HepG2 (cell line): ENCODE measurements at regions not wholly inside any gene's neighbourhood (a gene's known extent, or its start where the extent isn't known, plus 50 kb on each side); places are given as distances from the start of the nearest gene placed in this dataset.

Experiments
- CEBPB ChIP-seq: IDR thresholded peaks from 2 replicates; pipeline ENCODE4 v1.6.1; 2011; ENCODE audit warnings: low read depth, low read length, improper control_type of control experiment, borderline replicate concordance
- FOXJ3 ChIP-seq: sonication (generic); formaldehyde crosslinking; IDR thresholded peaks from 2 replicates; pipeline ENCODE4 v1.4.0; 2020; ENCODE audit warnings: missing genetic modification reagents, mild to moderate bottlenecking, borderline replicate concordance
- HNF4A ChIP-seq: sonication (generic); formaldehyde crosslinking; IDR thresholded peaks from 2 replicates; pipeline ENCODE4 v1.4.0; 2020; ENCODE audit warnings: missing genetic modification reagents
- NR3C1 ChIP-seq: sonication (generic); formaldehyde crosslinking; IDR thresholded peaks from 2 replicates; pipeline ENCODE4 v1.4.0; 2020; ENCODE audit warnings: missing genetic modification reagents
- PPARG ChIP-seq: conservative IDR thresholded peaks from 2 replicates; pipeline ENCODE4 v1.6.1; 2016; ENCODE audit warnings: missing biosample characterization, missing genetic modification reagents
- RAD21 ChIP-seq: fragments of 450-650 bp; formaldehyde crosslinking; IDR thresholded peaks from 2 replicates; pipeline ENCODE4 v1.5.0; 2020; ENCODE audit warnings: mild to moderate bottlenecking
- RBM22 ChIP-seq: fragments of 200-400 bp; formaldehyde crosslinking; optimal IDR thresholded peaks from 2 replicates; pipeline ENCODE3; 2017; ENCODE audit warnings: mild to moderate bottlenecking, low read length, moderate library complexity
- SIX4 ChIP-seq: sonication (generic); formaldehyde crosslinking; IDR thresholded peaks from 2 replicates; pipeline ENCODE4 v1.4.0; 2020; ENCODE audit warnings: missing genetic modification reagents
- SMAD3 ChIP-seq: sonication (generic); formaldehyde crosslinking; IDR thresholded peaks from 2 replicates; pipeline ENCODE4 v1.4.0; 2020; ENCODE audit warnings: missing genetic modification reagents
- SMC3 ChIP-seq: IDR thresholded peaks from 2 replicates; pipeline ENCODE4 v1.6.1; 2011; ENCODE audit warnings: low read length, improper control_type of control experiment
- TP53 ChIP-seq: sonication (generic); formaldehyde crosslinking; conservative IDR thresholded peaks from 2 replicates; pipeline ENCODE4 v1.4.0; 2020; ENCODE audit warnings: missing genetic modification reagents
- TRIM24 ChIP-seq: sonication (generic); formaldehyde crosslinking; IDR thresholded peaks from 2 replicates; pipeline ENCODE4 v1.8.0; 2022; ENCODE audit warnings: mild to moderate bottlenecking, missing genetic modification reagents
- ZFAT ChIP-seq: sonication (generic); formaldehyde crosslinking; conservative IDR thresholded peaks from 2 replicates; pipeline ENCODE4 v1.8.1; 2023; ENCODE audit warnings: missing genetic modification reagents, inconsistent platforms
- ZNF207 ChIP-seq: fragments of 450-650 bp; IDR thresholded peaks from 2 replicates; pipeline ENCODE4 v1.6.1; 2016; ENCODE audit warnings: antibody characterized with exemption, borderline replicate concordance
- ZNF407 ChIP-seq: sonication (generic); formaldehyde crosslinking; IDR thresholded peaks from one replicate; pipeline ENCODE4 v1.5.1; 2020; ENCODE audit warnings: mild to moderate bottlenecking, missing genetic modification reagents; ENCODE audit errors: not compliant biosample characterization
- TF ChIP-seq, protein P1 (sequence below): sonication (generic); formaldehyde crosslinking; IDR thresholded peaks from 2 replicates; pipeline ENCODE4 v1.8.0; 2022; ENCODE audit warnings: mild to moderate bottlenecking, missing genetic modification reagents
- TF ChIP-seq, protein P2 (sequence below): sonication (generic); formaldehyde crosslinking; IDR thresholded peaks from 2 replicates; pipeline ENCODE4 v1.4.0; 2020; ENCODE audit warnings: mild to moderate bottlenecking, missing genetic modification reagents
- TF ChIP-seq, protein P3 (sequence below): sonication (generic); formaldehyde crosslinking; IDR thresholded peaks from 2 replicates; pipeline ENCODE4 v1.8.0; 2022; ENCODE audit warnings: mild to moderate bottlenecking, missing genetic modification reagents, moderate library complexity

- no peak for TF ChIP-seq ZNF407
- TF ChIP-seq PPARG (CRISPR knock-in tag) = peak; percentile 38
- 0 out of 2 replicates have a peak, but pooled peaks have one; percentile 48 for TF ChIP-seq SMAD3 (CRISPR knock-in tag)
- TF ChIP-seq SIX4 (CRISPR knock-in tag) = no peak
- no peak for TF ChIP-seq ZNF207
- no peak for TF ChIP-seq TRIM24 (CRISPR knock-in tag)
- peak; percentile 4; the same call in 1 of the 2 replicates for TF ChIP-seq HNF4A (CRISPR knock-in tag)
- TF ChIP-seq RAD21 = peak; percentile 62; the same call in 1 of the 2 replicates
- 0 out of 2 replicates have a peak, but pooled peaks have one; percentile 17 for TF ChIP-seq CEBPB
- TF ChIP-seq RBM22 = no peak
- TF ChIP-seq, protein P1, sequence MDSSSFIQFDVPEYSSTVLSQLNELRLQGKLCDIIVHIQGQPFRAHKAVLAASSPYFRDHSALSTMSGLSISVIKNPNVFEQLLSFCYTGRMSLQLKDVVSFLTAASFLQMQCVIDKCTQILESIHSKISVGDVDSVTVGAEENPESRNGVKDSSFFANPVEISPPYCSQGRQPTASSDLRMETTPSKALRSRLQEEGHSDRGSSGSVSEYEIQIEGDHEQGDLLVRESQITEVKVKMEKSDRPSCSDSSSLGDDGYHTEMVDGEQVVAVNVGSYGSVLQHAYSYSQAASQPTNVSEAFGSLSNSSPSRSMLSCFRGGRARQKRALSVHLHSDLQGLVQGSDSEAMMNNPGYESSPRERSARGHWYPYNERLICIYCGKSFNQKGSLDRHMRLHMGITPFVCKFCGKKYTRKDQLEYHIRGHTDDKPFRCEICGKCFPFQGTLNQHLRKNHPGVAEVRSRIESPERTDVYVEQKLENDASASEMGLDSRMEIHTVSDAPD (CRISPR knock-in tag) = no peak
- TF ChIP-seq, protein P2, sequence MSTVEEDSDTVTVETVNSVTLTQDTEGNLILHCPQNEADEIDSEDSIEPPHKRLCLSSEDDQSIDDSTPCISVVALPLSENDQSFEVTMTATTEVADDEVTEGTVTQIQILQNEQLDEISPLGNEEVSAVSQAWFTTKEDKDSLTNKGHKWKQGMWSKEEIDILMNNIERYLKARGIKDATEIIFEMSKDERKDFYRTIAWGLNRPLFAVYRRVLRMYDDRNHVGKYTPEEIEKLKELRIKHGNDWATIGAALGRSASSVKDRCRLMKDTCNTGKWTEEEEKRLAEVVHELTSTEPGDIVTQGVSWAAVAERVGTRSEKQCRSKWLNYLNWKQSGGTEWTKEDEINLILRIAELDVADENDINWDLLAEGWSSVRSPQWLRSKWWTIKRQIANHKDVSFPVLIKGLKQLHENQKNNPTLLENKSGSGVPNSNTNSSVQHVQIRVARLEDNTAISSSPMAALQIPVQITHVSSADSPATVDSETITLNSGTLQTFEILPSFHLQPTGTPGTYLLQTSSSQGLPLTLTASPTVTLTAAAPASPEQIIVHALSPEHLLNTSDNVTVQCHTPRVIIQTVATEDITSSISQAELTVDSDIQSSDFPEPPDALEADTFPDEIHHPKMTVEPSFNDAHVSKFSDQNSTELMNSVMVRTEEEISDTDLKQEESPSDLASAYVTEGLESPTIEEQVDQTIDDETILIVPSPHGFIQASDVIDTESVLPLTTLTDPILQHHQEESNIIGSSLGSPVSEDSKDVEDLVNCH (CRISPR knock-in tag) = no peak
- TF ChIP-seq, protein P3, sequence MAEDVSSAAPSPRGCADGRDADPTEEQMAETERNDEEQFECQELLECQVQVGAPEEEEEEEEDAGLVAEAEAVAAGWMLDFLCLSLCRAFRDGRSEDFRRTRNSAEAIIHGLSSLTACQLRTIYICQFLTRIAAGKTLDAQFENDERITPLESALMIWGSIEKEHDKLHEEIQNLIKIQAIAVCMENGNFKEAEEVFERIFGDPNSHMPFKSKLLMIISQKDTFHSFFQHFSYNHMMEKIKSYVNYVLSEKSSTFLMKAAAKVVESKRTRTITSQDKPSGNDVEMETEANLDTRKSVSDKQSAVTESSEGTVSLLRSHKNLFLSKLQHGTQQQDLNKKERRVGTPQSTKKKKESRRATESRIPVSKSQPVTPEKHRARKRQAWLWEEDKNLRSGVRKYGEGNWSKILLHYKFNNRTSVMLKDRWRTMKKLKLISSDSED = no peak
- TF ChIP-seq NR3C1 (CRISPR knock-in tag) = no peak
- TF ChIP-seq FOXJ3 (CRISPR knock-in tag) = peak; percentile 41; the same call in 1 of the 2 replicates
- peak; percentile 65; the same call in 1 of the 2 replicates for TF ChIP-seq SMC3
- no peak for TF ChIP-seq TP53 (CRISPR knock-in tag)
- no peak for TF ChIP-seq ZFAT (CRISPR knock-in tag)
Observed at GRCh38 chr2:84257831-84258230, 201.2 kb downstream of the SUCLG1 start (continued).
